Renal pelvis (tissue), 1 donor: ENCODE measurements at regions not wholly inside any gene's neighbourhood (a gene's known extent, or its start where the extent isn't known, plus 50 kb on each side); places are given as distances from the start of the nearest gene placed in this dataset.
"Not testable (repeated sequence)": the region's sequence is repeated elsewhere in the genome, so short reads cannot be mapped to it uniquely, and the experiment has no call there.

Experiments
- DNase-seq: peaks from one replicate; pipeline ENCODE4 v3.0.0-alpha.2; 2013

DNA sequence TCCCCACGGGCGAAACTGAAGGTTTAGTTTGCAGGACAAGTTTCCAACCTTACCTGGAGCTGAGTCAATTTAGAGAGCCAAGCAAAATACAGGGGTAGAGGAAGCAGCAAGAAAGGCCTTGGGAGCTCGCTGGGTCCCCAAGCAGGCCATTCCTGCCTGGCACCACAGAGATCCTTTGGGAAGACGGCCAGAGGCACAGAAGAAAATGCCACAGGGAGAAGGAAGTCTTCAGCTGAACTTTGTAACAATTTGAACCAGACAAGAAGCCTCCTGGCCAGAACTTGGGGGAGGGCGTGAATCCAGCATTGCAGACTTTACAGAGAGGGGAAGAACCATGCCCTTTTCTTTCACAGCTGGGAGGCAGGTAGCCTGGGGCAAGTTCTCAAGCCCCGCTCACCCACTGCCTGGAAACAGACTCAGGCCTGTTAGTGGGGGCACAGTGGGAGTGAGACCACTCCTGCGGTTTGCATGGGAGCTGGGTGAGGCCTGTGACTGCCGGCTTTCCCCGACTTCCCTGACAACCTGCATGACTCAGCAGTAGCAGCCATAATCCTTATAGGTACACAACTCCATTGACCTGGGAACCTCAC, 259.4 kb downstream of the SETD4 start:
- DNase-seq: not testable (repeated sequence)

DNA sequence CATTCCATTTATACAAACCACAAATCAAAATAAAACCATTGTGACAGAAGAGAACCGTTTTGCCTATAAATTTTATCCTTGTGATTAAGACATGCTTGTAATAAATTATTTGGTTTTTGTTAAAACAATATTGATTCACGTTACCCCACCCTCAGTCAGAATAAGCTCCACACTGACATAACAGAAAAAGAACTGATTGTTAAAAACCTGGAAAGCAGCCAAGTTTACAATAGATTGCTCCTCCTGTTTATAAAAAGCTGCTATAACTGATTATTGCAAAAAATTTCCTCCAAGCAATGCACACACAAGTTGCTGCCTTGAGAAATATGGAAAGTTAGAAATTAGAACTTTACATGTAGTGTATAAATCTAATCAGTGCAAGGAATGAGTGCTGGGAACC, 263.5 kb downstream of the SETD4 start:
- no peak for DNase-seq

DNA sequence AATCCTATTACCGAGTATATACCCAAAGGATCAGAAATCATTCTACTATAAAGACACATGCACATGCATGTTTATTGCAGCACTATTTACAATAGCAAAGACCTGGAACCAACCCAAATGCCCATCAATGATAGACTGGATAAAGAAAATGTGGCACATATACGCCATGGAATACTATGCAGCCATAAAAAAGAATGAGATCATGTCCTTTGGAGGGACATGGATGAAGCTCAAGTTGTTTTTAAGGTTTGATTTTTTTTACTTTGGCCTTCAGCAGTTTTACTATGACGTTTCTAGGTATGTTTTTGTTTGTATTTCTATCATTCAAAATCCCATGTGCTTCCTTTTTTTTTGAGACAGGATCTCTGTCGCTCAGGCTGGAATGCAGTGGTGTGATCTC, 265.8 kb downstream of the SETD4 start:
- not testable (repeated sequence) for DNase-seq

DNA sequence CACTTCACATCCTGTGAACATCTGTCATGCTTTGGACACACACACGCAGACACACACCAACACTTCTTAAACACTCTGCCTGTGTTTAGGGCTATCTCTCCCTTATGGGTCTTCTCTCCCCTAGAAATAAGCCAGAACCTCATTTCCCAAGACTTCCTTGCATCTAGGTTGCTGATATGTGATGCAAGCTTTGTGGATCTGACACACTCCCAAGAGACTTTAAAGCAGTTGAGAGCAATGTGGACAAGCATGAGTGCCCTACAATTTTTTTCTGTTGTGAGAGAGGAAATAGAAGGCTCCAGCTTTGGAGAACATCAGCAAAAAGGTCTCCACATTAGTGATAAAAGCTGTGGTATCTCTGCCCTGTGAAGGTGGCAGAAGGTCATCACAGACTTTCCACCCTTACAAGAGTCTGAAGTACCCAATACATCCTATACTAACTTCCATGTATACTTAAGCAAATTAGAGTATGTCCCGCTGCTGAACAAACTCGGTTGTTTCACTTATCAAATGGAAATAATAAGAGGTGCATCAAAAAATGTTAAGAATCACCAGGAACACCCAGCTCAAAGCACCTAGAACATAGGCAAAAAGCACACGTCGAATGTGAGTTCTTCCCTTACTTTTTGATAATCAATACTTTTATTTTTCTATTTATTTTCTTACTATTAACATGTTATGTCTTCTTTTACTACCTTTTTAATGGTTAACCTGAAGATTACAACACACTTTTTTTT, 267.6 kb downstream of the SETD4 start:
- no peak for DNase-seq

DNA sequence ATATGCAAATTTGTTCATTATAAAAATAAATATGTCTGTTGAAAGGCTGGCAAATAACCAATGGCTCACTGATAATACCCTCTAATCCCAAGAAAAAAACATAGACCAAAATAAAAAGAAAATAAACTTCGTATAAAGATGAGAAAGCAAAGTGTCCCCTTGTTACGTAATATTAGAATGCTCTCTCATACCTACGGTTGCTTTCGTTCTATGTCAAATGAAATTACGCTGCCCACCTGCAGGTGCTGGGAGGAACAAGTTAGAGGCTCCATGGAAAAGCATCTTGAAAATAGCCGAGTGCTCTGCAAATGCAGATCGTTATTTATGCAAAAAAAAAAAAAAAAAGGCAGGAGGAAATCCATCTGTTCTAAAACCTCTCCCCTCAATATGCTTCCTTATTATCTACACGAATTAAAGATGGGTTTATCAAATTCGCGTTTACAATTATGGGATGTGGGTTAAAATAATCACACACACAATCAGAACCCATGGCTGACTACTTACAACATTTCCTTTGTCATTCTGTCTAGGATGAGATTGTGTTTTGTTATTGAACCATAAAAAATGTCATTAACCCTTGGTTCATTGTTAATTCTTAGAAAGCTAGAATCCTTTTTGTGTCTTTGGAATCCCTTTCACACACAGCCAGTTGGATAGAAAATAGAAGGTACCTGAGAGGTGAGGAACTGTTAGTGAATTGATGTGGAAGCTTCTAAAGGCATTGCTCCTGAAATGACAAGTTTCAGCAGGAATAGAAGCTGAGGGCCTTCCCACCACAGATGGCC, 268.6 kb downstream of the SETD4 start:
- no peak for DNase-seq

DNA sequence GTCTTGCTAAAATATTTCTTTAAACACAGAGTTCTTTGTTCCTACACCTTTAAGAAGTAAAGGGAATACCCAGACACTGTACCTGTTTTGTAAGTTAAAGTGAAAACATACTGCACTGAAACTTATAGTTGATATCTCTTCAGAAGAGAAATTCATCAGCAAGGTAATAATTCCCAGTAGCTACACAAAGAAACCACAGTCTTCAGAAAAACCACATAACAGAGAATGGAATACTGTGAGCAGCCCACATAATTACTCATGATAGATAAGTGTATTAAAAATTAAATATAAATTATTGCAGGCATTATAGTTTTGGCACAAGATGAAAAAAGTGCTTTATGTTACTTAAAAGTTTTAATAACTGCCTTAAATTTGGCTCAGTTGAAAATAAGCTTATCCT, 276.6 kb downstream of the SETD4 start:
- DNase-seq: no peak

DNA sequence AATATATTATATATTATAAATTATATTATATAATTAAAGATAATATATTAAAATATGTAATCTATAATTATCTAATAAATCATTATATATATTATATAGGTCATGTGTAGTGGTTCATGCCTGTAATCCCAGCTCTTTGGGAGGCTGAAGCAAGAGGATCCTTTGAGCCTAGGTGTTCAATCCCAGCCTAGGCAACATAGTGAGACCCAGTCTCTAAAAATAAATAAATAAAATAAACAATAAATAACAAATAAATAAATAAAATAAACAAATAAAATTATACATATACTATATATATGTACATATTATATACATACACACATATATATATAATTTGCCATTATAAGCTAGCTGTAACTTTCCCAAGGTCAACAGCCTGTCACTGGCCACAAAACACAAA, 277.7 kb downstream of the SETD4 start:
- no peak for DNase-seq

DNA sequence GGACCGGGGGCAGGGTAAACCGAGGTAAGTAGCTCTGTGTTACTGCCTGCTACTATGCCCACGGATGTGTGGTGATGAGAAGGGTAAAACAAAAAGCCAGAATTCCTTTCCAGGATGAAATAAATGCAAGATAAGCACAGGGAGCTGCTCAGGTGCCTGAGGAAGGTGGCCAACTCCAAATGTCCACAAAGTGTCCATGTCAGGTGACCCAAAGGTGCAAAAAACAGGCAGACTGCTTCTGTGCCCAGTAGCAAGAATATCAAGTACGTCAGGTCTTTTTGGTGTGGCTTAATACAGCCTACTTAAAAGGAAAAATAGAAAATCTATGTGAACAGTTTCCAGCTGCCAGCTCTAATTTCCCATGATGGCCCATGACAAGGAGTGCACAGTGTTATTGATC, 279.3 kb downstream of the SETD4 start:
- DNase-seq: no peak

DNA sequence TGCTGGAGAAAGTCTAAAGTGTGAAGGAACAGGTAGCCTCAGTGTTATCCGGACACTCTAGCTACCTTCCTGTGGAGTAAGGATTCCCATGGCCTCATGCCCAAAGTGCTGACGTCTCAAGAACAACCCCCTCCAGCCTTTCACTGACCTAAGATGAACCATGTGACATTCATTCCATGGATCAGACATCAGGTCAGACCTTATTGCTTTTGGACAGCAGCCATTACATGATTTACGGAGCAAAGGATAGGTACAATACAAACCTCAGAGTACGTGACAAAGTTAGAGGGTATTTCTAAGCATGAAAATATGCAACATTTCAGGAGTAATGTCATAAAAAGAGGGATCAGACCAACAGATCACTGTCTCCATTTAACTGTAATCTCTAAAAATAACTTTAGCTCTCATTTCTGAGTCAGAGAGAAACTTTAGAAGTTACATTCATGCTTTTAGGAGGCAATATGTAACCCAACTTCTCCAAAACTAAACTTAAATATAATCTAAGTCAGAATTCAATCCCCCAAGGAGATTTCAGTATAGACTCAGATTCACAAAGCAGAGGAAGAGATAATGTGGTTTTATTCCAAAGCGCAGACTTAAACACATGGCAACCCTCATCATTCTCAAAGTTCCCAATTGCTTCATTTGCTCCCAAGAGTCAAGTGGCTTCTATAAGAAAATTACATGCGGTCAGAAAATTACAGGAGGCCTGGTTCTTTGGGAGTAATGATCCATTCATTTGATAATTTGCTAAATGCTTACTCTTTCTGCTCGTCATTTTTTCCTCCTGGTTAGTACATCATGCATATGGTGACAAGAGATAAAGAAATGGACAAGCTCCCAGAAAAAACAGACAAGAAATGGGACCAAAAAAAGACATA, 280.4 kb downstream of the SETD4 start:
- no peak for DNase-seq

DNA sequence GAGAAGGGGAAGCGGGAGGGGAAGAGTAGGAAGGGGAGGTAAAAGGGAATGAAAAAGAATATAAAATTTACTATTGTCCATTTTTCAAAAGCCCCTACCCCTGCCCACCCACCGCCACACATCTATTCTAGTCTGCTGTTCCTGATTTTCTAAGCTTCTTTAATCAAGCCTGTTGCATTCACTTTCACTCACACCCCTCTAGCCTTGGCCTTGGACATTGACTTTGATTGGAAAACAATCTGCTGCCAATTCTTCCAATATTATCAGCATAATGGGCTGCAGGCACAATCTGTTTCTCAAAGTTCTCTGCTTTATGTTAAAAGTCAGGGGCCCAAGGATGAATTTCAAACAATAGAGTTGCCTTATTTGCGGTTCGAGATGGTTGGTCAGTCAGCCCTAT, 281.2 kb downstream of the SETD4 start:
- DNase-seq: no peak

DNA sequence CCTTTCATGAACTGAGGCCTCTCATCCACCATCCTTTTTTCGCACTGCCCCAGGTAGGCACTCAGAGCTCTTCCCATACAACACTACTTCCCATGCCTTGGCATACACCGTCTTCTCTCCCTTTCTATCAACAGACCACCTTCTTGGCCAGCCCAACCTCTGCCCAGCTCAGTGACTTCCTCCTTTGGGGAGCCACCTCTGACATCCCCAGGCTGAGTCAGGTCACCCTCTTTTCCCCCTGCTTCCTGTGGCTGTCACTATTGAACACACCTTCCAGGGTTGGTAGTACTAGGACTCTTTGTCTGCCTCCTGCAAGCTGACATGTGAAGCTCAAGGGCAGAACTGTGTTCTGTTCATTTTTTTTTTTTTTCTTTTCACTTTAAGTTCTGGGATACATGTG, 283.2 kb downstream of the SETD4 start:
- no peak for DNase-seq

DNA sequence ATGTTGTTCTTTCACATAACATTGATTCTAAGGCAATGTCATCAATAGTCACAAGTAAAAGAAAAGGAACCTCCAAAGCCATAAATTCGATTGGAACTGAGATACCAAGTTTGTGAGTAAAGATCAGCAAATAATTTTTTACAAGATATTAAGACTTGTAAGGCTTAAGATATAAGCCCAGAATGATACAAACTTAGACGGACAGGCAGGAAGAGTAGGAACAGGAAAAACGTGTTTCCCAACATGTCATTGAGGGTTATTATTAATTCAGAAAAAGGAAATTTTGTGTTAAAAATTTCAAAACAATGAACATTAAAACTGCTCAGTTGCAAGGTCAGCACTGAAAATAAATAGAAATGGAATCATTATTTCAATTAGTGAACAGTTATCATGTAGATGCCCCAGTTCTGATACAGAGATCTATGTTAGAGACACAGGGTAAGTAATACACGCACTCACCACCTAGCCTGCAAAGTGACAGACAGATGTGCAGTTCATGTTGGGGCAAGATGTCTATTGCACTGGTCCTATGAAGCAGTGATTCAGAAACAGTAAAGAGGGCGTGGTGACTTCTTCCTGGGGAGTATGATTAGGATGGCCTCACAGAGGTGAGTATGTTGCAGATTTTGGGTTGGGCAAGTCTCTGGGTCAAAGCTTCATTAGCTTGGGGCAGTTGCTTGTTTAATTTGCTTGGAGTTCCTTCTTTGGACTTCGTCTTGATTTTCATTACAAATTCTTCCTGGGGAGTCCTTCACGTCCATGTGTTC, 284.4 kb downstream of the SETD4 start:
- DNase-seq: no peak

DNA sequence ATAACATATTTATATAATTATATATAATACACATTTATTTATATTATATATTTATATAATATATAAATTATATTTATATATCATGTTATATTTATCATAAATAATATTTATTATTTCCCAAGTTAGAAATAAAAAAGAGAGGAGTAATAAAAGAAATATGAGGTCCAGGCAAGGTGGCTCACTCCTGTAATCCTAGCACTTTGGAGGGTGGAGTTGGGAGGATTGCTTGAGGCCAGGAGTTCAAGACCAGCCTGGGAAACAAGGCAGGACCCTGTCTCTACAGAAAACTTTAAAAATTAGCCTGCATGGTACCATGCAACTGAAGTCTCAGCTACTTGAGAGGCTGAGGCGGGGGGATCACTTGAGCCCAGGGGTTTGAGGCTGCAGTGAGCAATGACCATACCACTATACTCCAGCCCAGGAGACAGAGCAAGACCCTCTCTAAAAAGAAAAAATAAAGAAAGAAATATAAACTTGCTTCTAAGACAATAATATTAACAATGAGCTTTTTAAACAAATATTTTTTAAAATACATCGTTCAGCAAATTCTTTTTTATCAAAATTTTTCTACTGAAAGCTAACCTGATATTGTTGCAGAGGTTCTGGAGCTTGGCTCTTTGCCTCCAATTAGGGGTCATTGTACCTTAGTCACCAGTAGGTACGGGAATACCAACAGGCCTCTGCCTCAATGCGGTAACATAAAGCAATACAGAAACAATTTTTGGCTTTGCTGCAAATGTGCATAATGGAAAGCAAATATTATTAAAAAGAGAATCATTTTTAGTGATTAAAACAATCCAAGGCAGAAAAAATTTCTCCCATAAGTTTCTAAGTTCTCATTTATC, 290.0 kb downstream of the SETD4 start:
- DNase-seq: no peak

DNA sequence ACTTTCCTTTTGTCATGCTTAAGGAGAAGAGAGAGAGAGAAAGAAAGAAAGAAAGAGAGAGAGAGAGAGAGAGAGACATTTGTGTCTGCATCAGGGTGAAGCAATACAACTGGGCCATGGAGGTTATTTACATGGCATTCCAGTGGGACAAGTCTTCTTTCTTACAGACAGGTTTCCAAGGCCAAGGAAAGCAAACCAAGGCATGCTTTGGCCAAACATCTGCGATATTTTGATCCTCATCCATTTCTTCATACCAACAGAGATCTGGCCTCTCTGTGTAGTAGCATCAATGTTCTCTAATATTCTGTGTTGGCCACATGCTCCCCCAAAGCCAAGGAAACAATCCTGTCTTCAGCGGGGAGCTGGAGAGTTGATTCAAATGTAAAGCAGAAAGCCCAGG, 292.1 kb downstream of the SETD4 start:
- no peak for DNase-seq

DNA sequence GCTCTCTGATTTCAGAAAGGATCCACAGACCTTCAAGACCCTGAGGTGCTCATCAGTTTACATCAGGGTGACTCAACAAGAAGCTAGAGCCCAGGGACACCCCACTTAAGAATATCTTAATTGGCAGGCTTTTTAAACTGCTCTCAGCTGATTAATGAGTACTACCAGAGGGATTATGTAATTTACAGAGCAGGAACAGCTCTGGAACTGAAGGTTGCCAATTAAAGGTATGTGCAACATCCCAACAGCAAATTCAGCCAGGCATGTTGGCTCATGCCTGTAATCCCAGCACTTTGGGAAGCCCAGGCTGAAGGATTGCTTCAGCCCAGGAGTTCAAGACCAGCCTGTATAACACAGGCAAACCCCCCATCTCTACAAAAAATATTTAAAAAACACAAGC, 295.7 kb downstream of the SETD4 start:
- DNase-seq: no peak

DNA sequence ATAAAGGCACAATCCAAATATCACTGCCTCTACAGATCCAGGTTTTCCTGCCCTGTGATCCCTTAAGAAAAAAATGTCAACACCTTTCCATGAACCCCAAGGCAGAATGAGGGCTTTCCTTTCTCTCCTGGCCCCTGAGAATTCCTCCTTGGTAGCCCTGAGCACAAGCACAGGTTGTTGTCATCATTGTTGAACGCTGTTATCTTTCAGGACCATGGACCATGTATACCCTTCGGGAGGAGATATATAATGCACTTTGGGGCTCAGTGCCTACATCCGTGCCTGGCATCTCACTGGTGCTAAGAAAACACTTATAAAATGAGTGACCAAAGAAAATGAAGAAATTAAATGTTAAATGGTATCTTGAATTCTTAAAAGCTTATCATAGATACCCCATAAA, 296.2 kb downstream of the SETD4 start:
- DNase-seq: no peak

DNA sequence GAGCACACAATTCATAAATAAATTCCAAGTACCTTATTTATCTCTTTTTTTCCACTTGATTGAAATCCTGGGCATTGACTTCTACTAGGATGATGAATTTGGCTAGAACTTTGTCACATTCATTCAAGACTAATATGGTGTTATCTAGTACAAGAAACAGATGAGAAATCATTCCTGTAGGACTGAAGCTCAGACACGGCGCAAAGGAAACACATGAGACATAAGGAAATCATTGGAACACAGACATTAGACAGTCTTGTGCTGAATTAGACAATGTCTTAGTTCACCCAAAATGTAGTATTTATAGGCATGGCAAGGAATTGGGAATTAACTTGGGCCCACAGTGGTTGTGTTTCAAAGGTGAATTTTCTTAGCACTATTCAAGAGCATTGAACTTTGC, 305.7 kb downstream of the SETD4 start:
- DNase-seq: no peak

DNA sequence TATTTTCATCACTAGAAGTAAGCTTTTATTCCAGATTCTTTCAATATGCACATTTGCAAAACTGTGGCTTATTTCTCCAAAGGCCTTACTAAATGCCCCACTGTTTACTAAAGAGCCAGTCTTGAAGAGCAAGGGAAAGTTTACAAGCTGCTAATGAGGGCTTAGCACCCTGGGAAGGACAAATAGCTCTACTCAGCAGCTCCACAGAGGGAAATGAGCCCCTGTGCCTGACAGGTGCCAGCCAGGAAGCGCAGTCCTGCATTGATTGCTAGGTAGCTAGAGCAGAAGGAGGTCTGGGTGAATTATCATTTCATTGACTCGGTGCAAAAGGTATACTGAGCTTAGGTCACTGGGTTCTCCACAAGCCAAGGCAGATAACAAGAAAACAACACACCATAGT, 307.0 kb downstream of the SETD4 start:
- DNase-seq: no peak

DNA sequence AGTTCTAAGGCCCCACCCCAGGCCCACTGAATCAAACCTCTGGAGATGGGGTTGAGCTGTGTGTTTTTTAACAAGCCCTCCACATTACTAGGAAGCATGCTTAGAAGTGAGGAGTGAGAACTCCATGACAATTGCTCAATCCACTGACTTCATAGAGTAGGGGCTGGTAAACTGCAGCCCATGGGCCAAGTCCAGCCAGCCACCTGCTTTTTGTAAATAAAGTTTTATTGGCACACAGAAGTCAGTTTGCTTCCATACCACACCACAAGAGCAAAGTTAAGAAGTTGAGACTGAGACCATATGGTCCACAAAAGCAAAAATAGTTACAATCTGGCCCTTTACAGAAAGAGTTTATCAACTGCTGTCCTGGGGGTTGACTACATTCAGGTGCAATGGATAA, 309.2 kb downstream of the SETD4 start:
- DNase-seq: no peak

DNA sequence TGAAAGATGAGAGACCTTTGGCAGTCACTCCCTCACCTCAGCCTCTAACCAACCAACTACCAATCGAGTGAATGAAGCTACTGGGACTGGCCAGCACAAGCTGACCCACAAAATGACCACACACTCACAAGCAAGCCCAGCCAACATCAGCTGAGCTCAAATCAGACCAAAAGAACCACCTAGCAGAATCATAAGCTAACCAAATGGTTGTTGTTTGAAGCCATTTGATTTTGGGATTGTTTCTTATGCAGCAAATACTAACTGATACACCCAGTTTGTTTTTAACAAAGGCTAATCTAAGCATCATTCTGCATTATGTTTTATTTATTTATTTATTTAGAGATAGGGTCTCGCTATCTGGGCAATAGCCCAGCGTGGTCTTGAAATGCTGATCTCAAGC, 310.4 kb downstream of the SETD4 start:
- no peak for DNase-seq
